ENCODE measurements at regions not wholly inside any gene's neighbourhood (a gene's known extent, or its start where the extent isn't known, plus 50 kb on each side); places are given as distances from the start of the nearest gene placed in this dataset.

DNA sequence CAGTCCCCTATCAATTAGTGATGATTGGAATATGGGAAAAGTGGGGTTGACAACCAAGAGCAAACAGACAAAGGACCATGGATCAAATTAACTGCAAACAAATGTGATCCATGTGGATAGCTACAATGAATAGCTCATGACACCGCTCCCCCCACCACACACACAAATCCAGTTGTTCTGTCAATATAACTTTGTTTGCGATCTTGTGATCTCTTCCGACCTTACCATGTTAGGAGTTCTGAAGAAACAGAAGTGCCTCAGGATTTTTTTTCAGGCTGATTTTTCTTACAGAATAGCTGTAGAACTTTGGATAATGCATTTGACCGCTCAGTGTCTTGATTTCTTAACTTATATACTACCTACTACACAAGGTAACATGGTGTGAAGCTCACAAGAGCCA is 116.6 kb downstream of the SH2D1A start:
- TF ChIP-seq, protein P1, sequence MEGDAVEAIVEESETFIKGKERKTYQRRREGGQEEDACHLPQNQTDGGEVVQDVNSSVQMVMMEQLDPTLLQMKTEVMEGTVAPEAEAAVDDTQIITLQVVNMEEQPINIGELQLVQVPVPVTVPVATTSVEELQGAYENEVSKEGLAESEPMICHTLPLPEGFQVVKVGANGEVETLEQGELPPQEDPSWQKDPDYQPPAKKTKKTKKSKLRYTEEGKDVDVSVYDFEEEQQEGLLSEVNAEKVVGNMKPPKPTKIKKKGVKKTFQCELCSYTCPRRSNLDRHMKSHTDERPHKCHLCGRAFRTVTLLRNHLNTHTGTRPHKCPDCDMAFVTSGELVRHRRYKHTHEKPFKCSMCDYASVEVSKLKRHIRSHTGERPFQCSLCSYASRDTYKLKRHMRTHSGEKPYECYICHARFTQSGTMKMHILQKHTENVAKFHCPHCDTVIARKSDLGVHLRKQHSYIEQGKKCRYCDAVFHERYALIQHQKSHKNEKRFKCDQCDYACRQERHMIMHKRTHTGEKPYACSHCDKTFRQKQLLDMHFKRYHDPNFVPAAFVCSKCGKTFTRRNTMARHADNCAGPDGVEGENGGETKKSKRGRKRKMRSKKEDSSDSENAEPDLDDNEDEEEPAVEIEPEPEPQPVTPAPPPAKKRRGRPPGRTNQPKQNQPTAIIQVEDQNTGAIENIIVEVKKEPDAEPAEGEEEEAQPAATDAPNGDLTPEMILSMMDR (IDR thresholded peaks at IDR 0.05; ENCODE audit: control extremely low read depth, extremely low read depth, low read depth, missing control alignments) = no peak
- POLR2A ChIA-PET = no interaction called here
- CTCF ChIA-PET = interaction anchor here (0.8 to 1.3 kb wide), 2 partner anchors 10 to 16 kb away, joined by 3 to 5 read pairs; no protein-coding TSS in a partner anchor

GRCh38 chrX:124467202-124467601 is 120.8 kb downstream of the SH2D1A start:
- POLR2A ChIA-PET = no interaction called here
- TF ChIP-seq, protein P1 (IDR thresholded peaks at IDR 0.05; ENCODE audit: control extremely low read depth, extremely low read depth, low read depth, missing control alignments) = no peak
- no peak for DNase-seq (ENCODE audit: extremely low spot score)
- CTCF ChIA-PET = no interaction called here

More for the DNA sequence above, 116.6 kb downstream of the SH2D1A start:
- DNase-seq (ENCODE audit: extremely low spot score) = no peak

GRCh38 chrX:124475358-124475757 is 129.0 kb downstream of the SH2D1A start:
- CTCF ChIA-PET = no interaction called here
- TF ChIP-seq, protein P1 (IDR thresholded peaks at IDR 0.05; ENCODE audit: control extremely low read depth, extremely low read depth, low read depth, missing control alignments) = no peak
- DNase-seq (ENCODE audit: extremely low spot score) = no peak
- POLR2A ChIA-PET = no interaction called here

DNA sequence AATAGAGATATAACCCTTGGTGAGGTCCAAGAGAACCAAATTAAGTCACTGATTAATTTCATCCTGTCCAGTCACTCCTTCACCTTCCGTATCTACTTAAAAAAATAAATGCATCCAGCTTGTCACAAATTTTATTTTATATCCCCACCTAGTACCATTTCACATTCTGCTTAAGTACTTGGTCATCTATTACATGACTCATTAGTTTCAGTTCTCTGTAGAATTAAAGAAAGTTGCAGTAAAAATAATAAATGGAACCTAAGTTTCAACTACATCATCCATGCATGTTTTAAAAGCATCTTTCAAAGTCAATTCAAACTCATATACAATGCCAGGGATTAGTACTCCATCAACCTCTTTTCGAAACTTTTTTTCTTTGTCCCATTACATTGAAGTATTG is 130.2 kb downstream of the SH2D1A start:
- no peak for DNase-seq (ENCODE audit: extremely low spot score)
- ChIA-PET POLR2A (no interaction called here), CTCF (no interaction called here)
- TF ChIP-seq, protein P1 (IDR thresholded peaks at IDR 0.05; ENCODE audit: control extremely low read depth, extremely low read depth, low read depth, missing control alignments) = no peak

DNA sequence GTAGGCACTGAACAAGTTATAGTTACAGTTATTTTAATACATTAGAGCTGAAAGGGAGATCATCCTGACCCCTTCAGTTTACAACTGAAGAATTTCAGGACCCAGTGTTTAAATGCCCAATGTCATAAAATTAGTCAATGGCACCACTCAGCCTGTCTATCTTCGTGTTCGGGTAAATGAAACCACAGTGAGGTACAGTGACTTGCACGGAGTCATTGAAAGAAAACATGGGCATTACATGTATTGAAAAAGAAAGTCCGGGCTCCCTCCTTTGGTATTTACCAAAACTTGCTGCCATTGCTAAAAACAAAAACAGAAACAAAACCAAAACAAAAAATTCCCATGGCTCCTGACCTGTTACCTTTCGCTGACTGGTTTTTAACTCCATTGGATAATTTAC is 131.7 kb downstream of the SH2D1A start:
- POLR2A ChIA-PET = no interaction called here

GRCh38 chrX:124488412-124489161 is 142.2 kb downstream of the SH2D1A start:
- ChIA-PET POLR2A (no interaction called here), CTCF (no interaction called here)
- DNase-seq (ENCODE audit: extremely low spot score) = peak; percentile 2
- TF ChIP-seq, protein P1 (IDR thresholded peaks at IDR 0.05; ENCODE audit: control extremely low read depth, extremely low read depth, low read depth, missing control alignments) = no peak

More for the DNA sequence above, 131.7 kb downstream of the SH2D1A start:
- DNase-seq (ENCODE audit: extremely low spot score) = no peak
- TF ChIP-seq, protein P1 (IDR thresholded peaks at IDR 0.05; ENCODE audit: control extremely low read depth, extremely low read depth, low read depth, missing control alignments) = no peak
- CTCF ChIA-PET = interaction anchor here (1.1 to 1.7 kb wide), 2 partner anchors 15 to 45 kb away, joined by 3 to 5 read pairs; no protein-coding TSS in a partner anchor

All from GM10248 (cell line).